BLaER1 treated with 17β-estradiol and CSF1 and Interleukin-3, amounts not matched to agents 10 nM and 100 nM (cell line): ENCODE measurements at regions not wholly inside any gene's neighbourhood (a gene's known extent, or its start where the extent isn't known, plus 50 kb on each side); places are given as distances from the start of the nearest gene placed in this dataset.

Source experiments
- H3K27ac ChIP-seq, 11 experiments: shearing (Covaris generic); formaldehyde crosslinking; 2 replicates each; pipeline ENCODE4 v1.8.1; 2022
- H3K27me3 ChIP-seq, 11 experiments: shearing (Covaris generic); formaldehyde crosslinking; 2 replicates each; pipeline ENCODE4 v1.8.1; 2022
- H3K36me3 ChIP-seq, 11 experiments: shearing (Covaris generic); formaldehyde crosslinking; 2 replicates each; pipeline ENCODE4 v1.8.1; 2022
- H3K4me1 ChIP-seq, 10 experiments: shearing (Covaris generic); formaldehyde crosslinking; 2 replicates each; pipeline ENCODE4 v1.8.1; 2022
- H3K4me2 ChIP-seq, 11 experiments: shearing (Covaris generic); formaldehyde crosslinking; 2 replicates each; pipeline ENCODE4 v1.8.1; 2022
- H3K4me3 ChIP-seq, 10 experiments: shearing (Covaris generic); formaldehyde crosslinking; 2 replicates each; pipeline ENCODE4 v1.8.1; 2022
- H3K9ac ChIP-seq, 11 experiments: shearing (Covaris generic); formaldehyde crosslinking; 2 replicates each; pipeline ENCODE4 v1.8.1; 2022
- H3K9me3 ChIP-seq, 11 experiments: shearing (Covaris generic); formaldehyde crosslinking; replicated peaks in 1 of 11; 2 replicates each; pipeline ENCODE4 v1.8.1; 2022
- H4K20me1 ChIP-seq, 11 experiments: shearing (Covaris generic); formaldehyde crosslinking; 2 replicates each; pipeline ENCODE4 v1.8.1; 2022
- Cebpa-rat ChIP-seq, 11 experiments: shearing (Covaris generic); IDR thresholded peaks; 2 replicates each; pipeline ENCODE4 v1.8.1; 2022

DNA sequence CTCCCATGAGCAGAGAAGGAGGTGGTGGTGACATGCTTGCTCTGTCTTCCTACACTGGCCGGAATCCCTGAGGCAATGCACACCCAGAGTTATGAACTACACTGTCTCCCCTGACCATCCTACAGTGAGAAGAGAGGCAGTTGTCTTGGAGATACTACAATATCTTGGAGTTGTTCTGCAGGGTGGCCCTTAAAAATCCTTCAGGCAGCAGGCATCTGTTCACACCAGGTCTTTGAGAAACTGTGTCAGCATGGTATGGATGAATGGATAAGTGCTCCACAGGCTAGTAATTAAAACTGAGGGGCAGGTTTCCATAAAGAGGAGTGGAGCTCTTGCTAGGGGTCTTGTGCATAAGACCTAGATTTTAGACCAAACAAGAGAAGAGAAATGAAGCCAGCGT lies 223.7 kb upstream of the COPS8 start:
- H3K9ac ChIP-seq: no peak overlapping the region
- H3K27me3 ChIP-seq: no peaks in the 10 kb centered on the region
- peaks cover 0 to 12% (median 4%) of the 10 kb centered on the region in 11 experiments; a peak in 6 of 22 replicates for H3K36me3 ChIP-seq
- H3K9me3 ChIP-seq: peaks cover 28 to 44% (median 37%) of the 10 kb centered on the region in 11 experiments
- H3K4me1 ChIP-seq: peaks cover 0 to 29% (median 13%) of the 10 kb centered on the region in 10 experiments; a peak in 14 of 20 replicates
- H3K27ac ChIP-seq: peak overlapping the region in 3 of 11 experiments; percentile 11 to 41 (median 23); a peak in 3 of 22 replicates
- no peaks in the 10 kb centered on the region for H4K20me1 ChIP-seq
- no peak for TF ChIP-seq Cebpa-rat (IDR thresholded peaks at IDR 0.05)
- no peak overlapping the region for H3K4me3 ChIP-seq
- H3K4me2 ChIP-seq: no peak overlapping the region

- H3K27me3 ChIP-seq: no peaks in the 10 kb centered on the region
- H4K20me1 ChIP-seq: no peaks in the 10 kb centered on the region
- peak overlapping the region in 1 of 11 experiments; percentile 6; a peak in 2 of 22 replicates for H3K27ac ChIP-seq
- peaks cover 0 to 12% (median 4%) of the 10 kb centered on the region in 11 experiments; a peak in 6 of 22 replicates for H3K36me3 ChIP-seq
- no peak overlapping the region for H3K4me3 ChIP-seq
- peaks cover 0 to 34% (median 19%) of the 10 kb centered on the region in 10 experiments; a peak in 14 of 20 replicates for H3K4me1 ChIP-seq
- no peak overlapping the region for H3K9ac ChIP-seq
- no peak for TF ChIP-seq Cebpa-rat (IDR thresholded peaks at IDR 0.05)
- peaks cover 28 to 50% (median 43%) of the 10 kb centered on the region in 11 experiments for H3K9me3 ChIP-seq
- H3K4me2 ChIP-seq: 0 out of 22 replicates have a peak overlapping the region, but pooled peaks of 1 of the 11 experiments have one; percentile 12
These were observed 223.2 kb upstream of the COPS8 start for GRCh38 chr2:236862526-236862925.

DNA sequence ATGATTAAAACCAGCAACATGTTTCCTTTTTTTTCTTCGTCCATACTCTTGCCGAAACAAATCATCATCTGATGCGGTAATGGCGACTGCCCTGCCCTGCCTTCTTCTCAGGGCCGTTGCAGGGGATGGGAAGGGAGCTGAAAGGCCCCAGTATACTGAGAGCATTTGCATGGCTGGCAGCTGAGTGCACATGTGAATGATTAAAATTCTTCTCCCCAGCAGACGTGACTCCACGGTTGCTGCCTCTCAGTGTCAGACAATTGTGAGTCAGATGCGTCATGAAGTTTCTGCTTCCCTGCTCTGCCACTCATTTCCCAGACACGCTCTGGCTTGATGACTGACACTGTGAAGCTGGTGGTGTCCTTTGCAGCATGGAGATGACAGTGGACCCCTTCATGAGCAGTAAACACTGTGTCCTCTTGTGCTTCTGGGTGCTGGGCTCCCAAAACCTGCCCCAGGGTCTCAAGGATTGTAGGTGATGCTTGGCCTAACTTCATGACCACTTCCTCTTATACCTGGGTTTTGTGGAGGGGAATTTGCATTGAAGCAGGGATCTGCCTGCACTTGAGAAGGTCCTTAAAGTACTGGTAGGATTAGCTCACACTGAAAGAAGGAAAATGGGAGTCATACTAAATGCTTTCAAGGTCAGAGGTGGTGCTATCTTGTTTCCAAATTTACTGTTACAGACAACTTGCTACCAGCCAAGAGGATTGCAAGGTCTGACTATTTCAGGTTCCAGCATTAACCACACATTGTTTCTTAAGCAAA lies 222.5 kb upstream of the COPS8 start:
- H3K4me1 ChIP-seq: peaks cover 0 to 41% (median 23%) of the 10 kb centered on the region in 10 experiments; a peak in 14 of 20 replicates
- H4K20me1 ChIP-seq: no peaks in the 10 kb centered on the region
- H3K9me3 ChIP-seq: peaks cover 28 to 56% (median 47%) of the 10 kb centered on the region in 11 experiments
- no peak overlapping the region for H3K9ac ChIP-seq
- H3K27ac ChIP-seq: peak overlapping the region in 3 of 11 experiments; percentile 6 to 34 (median 21); a peak in 2 of 22 replicates
- peaks cover 0 to 12% (median 4%) of the 10 kb centered on the region in 11 experiments; a peak in 6 of 22 replicates for H3K36me3 ChIP-seq
- no peak for TF ChIP-seq Cebpa-rat (IDR thresholded peaks at IDR 0.05)
- H3K4me2 ChIP-seq: peak overlapping the region in 2 of 11 experiments; percentile 2 to 12; a peak in 3 of 22 replicates
- H3K27me3 ChIP-seq: no peaks in the 10 kb centered on the region
- H3K4me3 ChIP-seq: no peak overlapping the region

- Histone ChIP-seq H3K36me3 (peaks cover 0 to 12% (median 4%) of the 10 kb centered on the region in 11 experiments; a peak in 6 of 22 replicates), H3K4me3 (no peak overlapping the region), H4K20me1 (no peaks in the 10 kb centered on the region), H3K27me3 (no peaks in the 10 kb centered on the region), H3K4me1 (peaks cover 0 to 43% (median 24%) of the 10 kb centered on the region in 10 experiments; a peak in 14 of 20 replicates), H3K27ac (peak overlapping the region in 2 of 11 experiments; percentile 21 to 34; a peak in 1 of 22 replicates), H3K4me2 (no peak overlapping the region; a peak in 1 of 22 replicates), H3K9me3 (peaks cover 28 to 60% (median 47%) of the 10 kb centered on the region in 11 experiments), H3K9ac (no peak overlapping the region)
- TF ChIP-seq Cebpa-rat (IDR thresholded peaks at IDR 0.05): no peak
These were observed 222.0 kb upstream of the COPS8 start for GRCh38 chr2:236863729-236864126.

DNA sequence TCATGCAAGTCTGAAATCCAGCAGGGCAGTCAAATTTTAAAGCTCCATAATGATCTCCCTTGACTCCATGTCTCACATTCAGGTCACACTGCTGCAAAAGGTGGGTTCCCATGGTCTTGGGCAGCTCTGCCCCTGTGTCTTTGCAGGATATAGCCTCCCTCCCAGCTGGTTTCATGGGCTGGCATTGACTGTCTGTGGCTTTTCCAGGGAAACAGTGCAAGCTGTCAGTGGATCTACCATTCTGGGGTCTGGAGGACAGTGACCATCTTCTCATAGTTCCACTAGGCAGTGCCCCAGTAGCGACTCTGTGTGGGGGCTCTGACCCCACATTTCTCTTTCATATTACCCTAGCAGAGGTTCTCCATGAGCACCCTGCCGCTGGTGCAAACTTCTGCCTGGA lies 220.6 kb upstream of the COPS8 start:
- Histone ChIP-seq H3K9ac (no peak overlapping the region), H3K27me3 (no peaks in the 10 kb centered on the region), H3K4me2 (no peak overlapping the region; a peak in 1 of 22 replicates), H3K9me3 (peaks cover 28 to 63% (median 47%) of the 10 kb centered on the region in 11 experiments), H4K20me1 (no peaks in the 10 kb centered on the region), H3K36me3 (peaks cover 0 to 12% (median 4%) of the 10 kb centered on the region in 11 experiments; a peak in 6 of 22 replicates), H3K4me3 (peak overlapping the region in 3 of 10 experiments; percentile 30 to 42 (median 42); a peak in 4 of 20 replicates), H3K27ac (peak overlapping the region in 5 of 11 experiments; percentile 26 to 94 (median 85); a peak in 6 of 22 replicates), H3K4me1 (peaks cover 0 to 57% (median 37%) of the 10 kb centered on the region in 10 experiments; a peak in 17 of 20 replicates)
- no peak for TF ChIP-seq Cebpa-rat (IDR thresholded peaks at IDR 0.05)

- peaks cover 28 to 63% (median 47%) of the 10 kb centered on the region in 11 experiments for H3K9me3 ChIP-seq
- no peaks in the 10 kb centered on the region for H3K27me3 ChIP-seq
- H3K4me3 ChIP-seq: no peak overlapping the region; a peak in 1 of 20 replicates
- H4K20me1 ChIP-seq: no peaks in the 10 kb centered on the region
- peak overlapping the region in 8 of 11 experiments; percentile 33 to 81 (median 70); a peak in 16 of 22 replicates for H3K4me2 ChIP-seq
- peaks cover 0 to 12% (median 4%) of the 10 kb centered on the region in 11 experiments; a peak in 6 of 22 replicates for H3K36me3 ChIP-seq
- peak overlapping the region in 5 of 11 experiments; percentile 7 to 62 (median 60); a peak in 9 of 22 replicates for H3K9ac ChIP-seq
- H3K27ac ChIP-seq: peak overlapping the region; percentile 30 to 94 (median 74)
- H3K4me1 ChIP-seq: peaks cover 15 to 70% (median 51%) of the 10 kb centered on the region in 10 experiments
- TF ChIP-seq Cebpa-rat (IDR thresholded peaks at IDR 0.05): no peak
These were observed 218.9 kb upstream of the COPS8 start for GRCh38 chr2:236866542-236867340.

DNA sequence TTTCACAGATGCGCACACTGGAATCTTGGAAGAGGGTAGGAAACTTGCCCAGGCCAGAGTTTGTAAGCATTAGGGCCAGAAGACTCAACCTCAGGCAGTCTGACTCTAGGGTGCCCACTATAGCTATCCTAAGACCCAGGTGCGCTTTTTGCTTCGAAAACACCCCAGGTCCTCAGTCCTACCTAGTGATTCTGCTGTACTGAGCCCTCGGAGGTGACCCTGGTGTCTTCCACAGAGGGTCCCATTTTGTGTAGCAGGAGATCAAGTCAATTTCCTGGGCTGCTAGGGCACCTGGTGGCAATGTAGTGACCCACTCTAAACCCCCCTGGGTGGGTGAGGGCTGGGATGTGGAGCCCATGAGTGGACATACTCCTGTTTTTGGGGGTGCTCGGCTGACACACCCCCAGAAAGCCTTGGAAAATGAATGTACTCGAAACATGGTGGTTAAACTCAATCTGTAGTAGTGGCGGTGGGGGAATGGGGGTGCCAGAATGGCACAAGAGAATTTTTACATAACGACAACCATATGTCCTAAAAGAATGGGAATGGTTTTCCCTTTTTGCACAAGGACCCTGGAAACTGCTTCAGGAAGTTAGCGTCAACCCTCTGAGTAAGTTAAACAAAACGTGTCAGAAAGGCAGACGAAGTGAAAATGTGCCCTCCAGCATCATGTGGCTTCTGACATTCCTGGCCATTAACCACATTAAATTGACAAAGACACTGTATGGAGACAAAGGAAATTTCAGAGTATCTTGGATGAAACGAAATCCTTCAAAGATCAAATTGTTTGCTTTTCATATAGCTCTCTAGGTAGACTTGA lies 218.0 kb upstream of the COPS8 start:
- Histone ChIP-seq H4K20me1 (no peaks in the 10 kb centered on the region), H3K4me2 (peak overlapping the region in 7 of 11 experiments; percentile 51 to 81 (median 74); a peak in 12 of 22 replicates), H3K27me3 (no peaks in the 10 kb centered on the region), H3K27ac (peak overlapping the region in 10 of 11 experiments; percentile 31 to 94 (median 77); a peak in 20 of 22 replicates), H3K36me3 (peaks cover 0 to 12% (median 4%) of the 10 kb centered on the region in 11 experiments; a peak in 6 of 22 replicates), H3K4me3 (0 out of 20 replicates have a peak overlapping the region, but pooled peaks of 1 of the 10 experiments have one; percentile 12), H3K9me3 (peaks cover 28 to 60% (median 47%) of the 10 kb centered on the region in 11 experiments), H3K9ac (peak overlapping the region in 5 of 11 experiments; percentile 7 to 62 (median 60); a peak in 5 of 22 replicates), H3K4me1 (peaks cover 24 to 79% (median 60%) of the 10 kb centered on the region in 10 experiments)
- TF ChIP-seq Cebpa-rat (IDR thresholded peaks at IDR 0.05): no peak
